ENCODE measurements at regions not wholly inside any gene's neighbourhood (a gene's known extent, or its start where the extent isn't known, plus 50 kb on each side); places are given as distances from the start of the nearest gene placed in this dataset.
"Not testable (repeated sequence)": the region's sequence is repeated elsewhere in the genome, so short reads cannot be mapped to it uniquely, and the experiment has no call there.

- Histone ChIP-seq H3K9me3 (ENCODE audit: low read depth) (no peaks in the 10 kb centered on the region), H3K79me2 (ENCODE audit: low read depth) (no peaks in the 10 kb centered on the region), H3K9ac (no peak overlapping the region), H3K4me1 (no peaks in the 10 kb centered on the region), H3K27ac (no peak overlapping the region), H3F3A (ENCODE audit: low read depth) (no peaks in the 10 kb centered on the region), H3K27me3 (no peaks in the 10 kb centered on the region), H3K4me3 (no peak overlapping the region), H4K20me1 (ENCODE audit: low read depth) (no peaks in the 10 kb centered on the region), H2AFZ (replicated peaks) (no peak overlapping the region), H3K36me3 (no peaks in the 10 kb centered on the region), H3K4me2 (no peak overlapping the region)
- TF ChIP-seq EZH2phosphoT487 (IDR thresholded peaks at IDR 0.05) (no peak), EZH2 (IDR thresholded peaks at IDR 0.05) (no peak), CTCF (IDR thresholded peaks at IDR 0.05) (no peak)
- Mint-ChIP-seq H3K27me3 (ENCODE audit: insufficient read depth, low read depth) (peaks cover 4% of the 10 kb centered on the region), H3K27ac (no peak overlapping the region), H3K36me3 (no peaks in the 10 kb centered on the region), H3K4me3 (no peak overlapping the region), H3K4me1 (peaks cover 3% of the 10 kb centered on the region), H3K9me3 (no peaks in the 10 kb centered on the region)
- DNase-seq (ENCODE audit: low spot score): no peak
Observed at GRCh38 chr6:19898141-19898740, 61.1 kb downstream of the ID4 start.

DNA sequence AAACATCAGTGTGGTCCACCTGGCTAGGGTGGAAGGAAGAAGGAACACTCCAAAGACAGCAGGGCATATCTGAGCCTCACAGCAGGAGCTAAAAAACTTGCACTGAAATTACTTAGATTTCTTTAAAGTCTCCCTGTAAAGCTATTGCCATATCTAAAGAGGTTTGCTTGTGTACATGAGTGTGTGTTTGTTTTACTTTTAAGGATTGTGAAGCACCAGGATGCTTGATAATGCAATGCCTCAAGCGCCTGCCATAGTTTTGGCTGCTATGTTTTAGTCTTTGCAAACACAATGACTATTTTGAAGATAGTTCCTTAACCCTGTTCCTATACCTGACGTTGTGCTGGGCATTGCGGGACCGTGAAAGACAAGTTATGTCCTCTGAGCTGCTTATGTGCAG is 65.0 kb downstream of the ID4 start:
- H3K4me1 ChIP-seq: no peaks in the 10 kb centered on the region
- Mint-ChIP-seq H3K9me3 (peaks cover 2% of the 10 kb centered on the region), H3K27ac (no peak overlapping the region), H3K4me3 (no peak overlapping the region), H3K4me1 (peaks cover 3% of the 10 kb centered on the region), H3K27me3 (ENCODE audit: insufficient read depth, low read depth) (peaks cover 3% of the 10 kb centered on the region), H3K36me3 (no peaks in the 10 kb centered on the region)
- H3K27ac ChIP-seq: no peak overlapping the region
- H3K36me3 ChIP-seq: no peaks in the 10 kb centered on the region
- H3K79me2 ChIP-seq (ENCODE audit: low read depth): no peaks in the 10 kb centered on the region
- no peak overlapping the region for H2AFZ ChIP-seq (replicated peaks)
- no peak overlapping the region for H3K4me2 ChIP-seq
- H3K9me3 ChIP-seq (ENCODE audit: low read depth): no peaks in the 10 kb centered on the region
- H3K4me3 ChIP-seq: no peak overlapping the region
- TF ChIP-seq EZH2phosphoT487 (IDR thresholded peaks at IDR 0.05) (no peak), CTCF (IDR thresholded peaks at IDR 0.05) (no peak), EZH2 (IDR thresholded peaks at IDR 0.05) (no peak)
- no peaks in the 10 kb centered on the region for H4K20me1 ChIP-seq (ENCODE audit: low read depth)
- no peaks in the 10 kb centered on the region for H3K27me3 ChIP-seq
- DNase-seq (ENCODE audit: low spot score): no peak
- no peaks in the 10 kb centered on the region for H3F3A ChIP-seq (ENCODE audit: low read depth)
- H3K9ac ChIP-seq: no peak overlapping the region

DNA sequence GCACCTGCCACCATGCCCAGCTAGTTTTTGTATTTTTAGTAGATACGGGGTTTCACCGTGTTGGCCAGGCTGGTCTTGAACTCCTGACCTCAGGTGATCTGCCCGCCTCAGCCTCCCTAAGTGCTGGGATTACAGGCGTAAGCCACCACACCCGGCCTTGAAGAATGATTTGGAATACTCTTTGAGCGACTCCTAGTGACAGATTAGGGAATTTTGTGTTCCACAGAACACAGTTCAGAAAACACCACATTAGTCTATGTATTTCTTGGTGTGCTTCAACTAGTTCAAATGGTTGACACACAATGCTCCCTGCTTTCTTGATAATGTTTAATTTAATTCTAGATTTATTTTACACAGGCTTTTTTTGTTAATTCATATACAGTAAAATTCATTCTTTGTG is 67.2 kb downstream of the ID4 start:
- H3K9me3 ChIP-seq (ENCODE audit: low read depth); H4K20me1 ChIP-seq (ENCODE audit: low read depth); H3F3A ChIP-seq (ENCODE audit: low read depth); H3K27ac Mint-ChIP-seq; DNase-seq (ENCODE audit: low spot score); H3K4me1 ChIP-seq; H3K36me3 Mint-ChIP-seq; H3K9ac ChIP-seq; H3K27ac ChIP-seq; H3K4me3 Mint-ChIP-seq; H3K4me2 ChIP-seq; H3K4me3 ChIP-seq; H3K79me2 ChIP-seq (ENCODE audit: low read depth); H3K9me3 Mint-ChIP-seq; H2AFZ ChIP-seq (replicated peaks); H3K27me3 Mint-ChIP-seq (ENCODE audit: insufficient read depth, low read depth); H3K4me1 Mint-ChIP-seq; H3K36me3 ChIP-seq; H3K27me3 ChIP-seq: not testable (repeated sequence)

DNA sequence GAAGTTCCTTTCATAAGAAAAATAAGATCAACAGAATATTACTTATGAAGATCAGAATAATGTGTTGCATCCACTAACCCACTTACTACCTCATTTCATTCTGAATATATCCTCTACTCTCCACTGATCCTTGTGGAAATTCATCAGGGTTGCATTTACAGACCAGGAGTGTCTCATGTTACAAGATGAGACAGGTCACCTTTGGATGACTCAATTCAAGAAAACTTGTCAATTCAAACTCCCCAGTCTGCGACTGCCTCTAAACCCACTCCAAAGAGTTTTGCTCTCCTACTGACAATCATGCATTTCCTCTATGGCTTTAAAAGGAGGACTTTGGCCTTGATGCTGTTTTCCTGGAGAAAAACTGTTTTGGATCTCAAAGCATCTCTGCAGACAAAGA is 68.4 kb downstream of the ID4 start:
- H3K4me1 Mint-ChIP-seq: peaks cover 3% of the 10 kb centered on the region
- no peak overlapping the region for H3K4me3 ChIP-seq
- no peaks in the 10 kb centered on the region for H3K4me1 ChIP-seq
- H3K27me3 ChIP-seq: no peaks in the 10 kb centered on the region
- TF ChIP-seq EZH2phosphoT487 (IDR thresholded peaks at IDR 0.05) (no peak), EZH2 (IDR thresholded peaks at IDR 0.05) (no peak)
- no peaks in the 10 kb centered on the region for H4K20me1 ChIP-seq (ENCODE audit: low read depth)
- no peaks in the 10 kb centered on the region for H3K9me3 ChIP-seq (ENCODE audit: low read depth)
- no peak overlapping the region for H3K27ac Mint-ChIP-seq
- no peaks in the 10 kb centered on the region for H3K79me2 ChIP-seq (ENCODE audit: low read depth)
- no peak overlapping the region for H3K4me2 ChIP-seq
- no peak overlapping the region for H3K27ac ChIP-seq
- no peak overlapping the region for H3K4me3 Mint-ChIP-seq
- no peaks in the 10 kb centered on the region for H3K36me3 ChIP-seq
- H3K9me3 Mint-ChIP-seq: peaks cover 2% of the 10 kb centered on the region
- no peak overlapping the region for H3K9ac ChIP-seq
- H3K36me3 Mint-ChIP-seq: no peaks in the 10 kb centered on the region
- H3F3A ChIP-seq (ENCODE audit: low read depth): no peaks in the 10 kb centered on the region
- peaks cover 2% of the 10 kb centered on the region for H3K27me3 Mint-ChIP-seq (ENCODE audit: insufficient read depth, low read depth)
- DNase-seq (ENCODE audit: low spot score): no peak
- H2AFZ ChIP-seq (replicated peaks): no peak overlapping the region
